Vagina (tissue), 2 donors: ENCODE measurements at regions not wholly inside any gene's neighbourhood (a gene's known extent, or its start where the extent isn't known, plus 50 kb on each side); places are given as distances from the start of the nearest gene placed in this dataset.

Experiments
- DNase-seq, 2 donors: peaks; one replicate each; pipeline ENCODE4 v3.0.0-alpha.2; 2017; ENCODE audit errors: extremely low spot score in 2 of 2
- H3K27ac ChIP-seq: fragments of 200-600 bp; sonication (generic); one replicate; pipeline ENCODE4 v1.5.1; 2019
- H3K27me3 ChIP-seq: fragments of 200-600 bp; sonication (generic); one replicate; pipeline ENCODE4 v1.5.1; 2019
- H3K36me3 ChIP-seq, 2 donors: fragments of 200-600 bp; sonication (generic); one replicate each; pipeline ENCODE4 v1.5.1; 2017 to 2019
- H3K4me1 ChIP-seq: fragments of 200-600 bp; sonication (generic); one replicate; pipeline ENCODE4 v1.5.1; 2019
- H3K4me3 ChIP-seq, 2 donors: fragments of 200-600 bp; sonication (generic); 1 replicate in 1 of 2; 2 replicates in 1 of 2; pipeline ENCODE4 v1.5.1; 2016 to 2019
- H3K9me3 ChIP-seq: fragments of 200-600 bp; sonication (generic); one replicate; pipeline ENCODE4 v1.5.1; 2019
- CTCF ChIP-seq, 3 experiments: fragments of 450-650 bp in 2 of 3; fragments of 200-600 bp in 1 of 3; sonication (generic) in 1 of 3; IDR thresholded peaks; one replicate each; pipeline ENCODE4 v1.5.1; 2017 to 2019; ENCODE audit warnings: antibody characterized with exemption in 3 of 3, mild to moderate bottlenecking in 2 of 3, moderate library complexity in 2 of 3
- POLR2A ChIP-seq, 2 donors: fragments of 450-650 bp; IDR thresholded peaks; one replicate each; pipeline ENCODE4 v1.6.1; 2017; ENCODE audit warnings: antibody characterized with exemption in 2 of 2, mild to moderate bottlenecking in 2 of 2, moderate library complexity in 2 of 2
- POLR2AphosphoS5 ChIP-seq, 2 donors: sonication (generic); formaldehyde crosslinking; IDR thresholded peaks; one replicate each; pipeline ENCODE4 v1.9.0; 2017; ENCODE audit warnings: antibody characterized with exemption in 2 of 2, mild to moderate bottlenecking in 2 of 2, low read depth in 1 of 2; ENCODE audit not compliant: insufficient read depth in 1 of 2
- intact Hi-C: fragments of 100-400 bp; cut with DNase I; formaldehyde crosslinking; loops from one replicate; pipeline ENCODE4 v1.15.1; 2023

GRCh38 chr12:70032076-70032475, 207.0 kb downstream of the MYRFL start:
- H3K36me3 ChIP-seq = no peaks in the 10 kb centered on the region
- no peak for TF ChIP-seq POLR2A (IDR thresholded peaks at IDR 0.05)
- H3K27ac ChIP-seq = no peak overlapping the region
- intact Hi-C loops = no loop called here
- H3K4me3 ChIP-seq = no peak overlapping the region
- H3K4me1 ChIP-seq = peaks cover 6% of the 10 kb centered on the region
- no peaks in the 10 kb centered on the region for H3K27me3 ChIP-seq
- DNase-seq = no peak
- H3K9me3 ChIP-seq = no peaks in the 10 kb centered on the region

- Histone ChIP-seq H3K27me3 (no peaks in the 10 kb centered on the region), H3K4me3 (no peak overlapping the region), H3K36me3 (no peaks in the 10 kb centered on the region), H3K9me3 (no peaks in the 10 kb centered on the region), H3K4me1 (peaks cover 6% of the 10 kb centered on the region), H3K27ac (no peak overlapping the region)
- TF ChIP-seq POLR2AphosphoS5 (IDR thresholded peaks at IDR 0.05; ENCODE audit: insufficient read depth in 1 of 2, low read depth in 1 of 2) (no peak), POLR2A (IDR thresholded peaks at IDR 0.05) (no peak), CTCF (IDR thresholded peaks at IDR 0.05) (no peak)
- intact Hi-C loops = no loop called here
- DNase-seq = no peak
These were observed 208.3 kb downstream of the MYRFL start for GRCh38 chr12:70033310-70033709.

DNA sequence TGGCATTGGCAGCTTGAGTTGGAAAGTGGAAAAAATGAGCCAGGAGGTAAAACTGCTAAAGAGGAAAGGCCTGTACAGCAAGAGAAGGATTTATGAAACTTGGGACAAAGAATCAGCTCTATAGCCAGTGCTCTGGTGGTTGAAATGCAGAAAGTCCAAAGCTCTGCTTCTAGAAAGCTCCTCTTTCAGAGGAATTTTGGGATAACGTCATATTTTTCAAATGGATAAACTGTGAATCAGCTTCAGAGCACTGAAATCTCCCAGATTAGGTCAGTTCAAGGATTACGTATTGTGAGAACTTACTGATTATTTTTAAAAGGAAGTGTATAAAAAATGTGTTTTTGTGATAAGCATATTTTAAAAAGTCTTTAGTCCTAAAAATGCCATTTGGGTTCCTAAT, 203.1 kb upstream of the CNOT2 start:
- Histone ChIP-seq H3K4me3 (no peak overlapping the region), H3K4me1 (no peaks in the 10 kb centered on the region), H3K36me3 (no peaks in the 10 kb centered on the region), H3K27ac (no peak overlapping the region), H3K27me3 (no peaks in the 10 kb centered on the region), H3K9me3 (no peaks in the 10 kb centered on the region)
- TF ChIP-seq CTCF (IDR thresholded peaks at IDR 0.05) (no peak), POLR2A (IDR thresholded peaks at IDR 0.05) (no peak), POLR2AphosphoS5 (IDR thresholded peaks at IDR 0.05; ENCODE audit: insufficient read depth in 1 of 2, low read depth in 1 of 2) (no peak)
- no peak for DNase-seq
- intact Hi-C loops = no loop called here

DNA sequence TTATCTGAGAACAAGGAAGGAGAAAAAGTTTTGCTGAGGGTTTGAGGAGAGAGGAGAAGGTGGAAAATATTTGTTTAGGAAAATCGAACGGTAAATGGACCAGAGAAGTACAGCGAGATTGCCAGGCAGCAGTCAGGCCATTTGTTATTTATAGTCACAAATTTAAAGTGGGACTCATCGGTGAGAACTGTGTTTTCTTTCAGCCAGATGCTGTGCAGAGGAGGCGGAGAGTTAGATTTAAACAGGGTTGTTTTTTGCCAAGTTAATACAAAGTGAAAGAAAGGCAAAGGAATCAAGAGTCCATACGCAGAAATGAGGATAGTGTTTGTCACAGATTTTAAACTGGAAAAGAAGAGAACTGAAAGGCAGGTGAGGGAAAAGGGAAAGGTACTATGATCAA, 200.6 kb upstream of the CNOT2 start:
- no peak for DNase-seq
- Histone ChIP-seq H3K4me1 (no peaks in the 10 kb centered on the region), H3K27ac (no peak overlapping the region), H3K9me3 (no peaks in the 10 kb centered on the region), H3K27me3 (no peaks in the 10 kb centered on the region), H3K4me3 (no peak overlapping the region), H3K36me3 (no peaks in the 10 kb centered on the region)
- TF ChIP-seq CTCF (IDR thresholded peaks at IDR 0.05) = no peak
- no peak for TF ChIP-seq POLR2A (IDR thresholded peaks at IDR 0.05)
- no peak for TF ChIP-seq POLR2AphosphoS5 (IDR thresholded peaks at IDR 0.05; ENCODE audit: insufficient read depth in 1 of 2, low read depth in 1 of 2)
- intact Hi-C loops = no loop called here

GRCh38 chr12:70043490-70044138, 199.6 kb upstream of the CNOT2 start:
- intact Hi-C loops = no loop called here
- Histone ChIP-seq H3K4me3 (no peak overlapping the region), H3K27me3 (no peaks in the 10 kb centered on the region), H3K4me1 (no peaks in the 10 kb centered on the region), H3K9me3 (no peaks in the 10 kb centered on the region), H3K36me3 (no peaks in the 10 kb centered on the region), H3K27ac (no peak overlapping the region)
- TF ChIP-seq CTCF (IDR thresholded peaks at IDR 0.05) = no peak
- TF ChIP-seq POLR2A (IDR thresholded peaks at IDR 0.05) = no peak
- no peak for TF ChIP-seq POLR2AphosphoS5 (IDR thresholded peaks at IDR 0.05; ENCODE audit: insufficient read depth in 1 of 2, low read depth in 1 of 2)
- DNase-seq = no peak
